ENCODE measurements at regions not wholly inside any gene's neighbourhood (a gene's known extent, or its start where the extent isn't known, plus 50 kb on each side); places are given as distances from the start of the nearest gene placed in this dataset.

DNA sequence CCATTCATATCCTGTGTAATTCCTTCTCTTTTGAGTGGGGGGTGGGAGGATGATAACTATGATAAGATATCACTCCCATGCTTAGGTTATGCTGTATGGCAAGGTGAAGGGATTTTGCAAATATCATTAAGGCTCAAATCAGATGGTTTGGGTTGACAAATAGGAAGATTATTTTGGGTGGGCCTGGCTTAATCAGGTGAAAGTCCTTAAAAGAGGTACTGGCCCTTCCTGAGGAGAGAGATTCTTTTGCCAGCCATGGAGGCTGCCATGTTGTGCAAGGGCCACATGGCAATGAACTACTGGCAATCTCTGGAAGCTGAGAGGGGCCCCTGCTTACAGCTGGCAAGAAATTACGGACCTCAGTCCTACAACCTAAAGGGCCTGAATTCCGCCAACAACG, 174.6 kb upstream of the FOXD3 start:
- TF ChIP-seq CTCF (IDR thresholded peaks at IDR 0.05 in 4 of 5, conservative IDR thresholded peaks at IDR 0.05 in 1 of 5) (no peak), POLR2A (IDR thresholded peaks at IDR 0.05) (no peak)

Measured in gastrocnemius medialis (tissue), 4 donors.